IgD-negative memory B cell (primary cell): ENCODE measurements at regions not wholly inside any gene's neighbourhood (a gene's known extent, or its start where the extent isn't known, plus 50 kb on each side); places are given as distances from the start of the nearest gene placed in this dataset.
A peak's percentile ranks its signal among the peaks of the same experiment; 100 is the strongest.

Experiments
- H3K27ac Mint-ChIP-seq, 3 donors: one replicate each; pipeline ENCODE4 v1.8.0; 2020 to 2022; ENCODE audit warnings: mild to moderate bottlenecking in 3 of 3, mixed read lengths in 3 of 3, moderate library complexity in 1 of 3
- H3K27me3 Mint-ChIP-seq: one replicate; pipeline ENCODE4 v1.8.0; 2021; ENCODE audit warnings: mixed read lengths
- H3K36me3 Mint-ChIP-seq: one replicate; pipeline ENCODE4 v1.8.0; 2020; ENCODE audit warnings: mild to moderate bottlenecking, mixed read lengths
- H3K4me1 Mint-ChIP-seq, 3 donors: one replicate each; pipeline ENCODE4 v1.8.0; 2020 to 2022; ENCODE audit warnings: mixed read lengths in 3 of 3, mild to moderate bottlenecking in 1 of 3
- H3K4me3 Mint-ChIP-seq, 4 donors: one replicate each; pipeline ENCODE4 v1.8.0; 2020 to 2022; ENCODE audit warnings: mild to moderate bottlenecking in 4 of 4, mixed read lengths in 4 of 4, moderate library complexity in 3 of 4
- H3K9me3 Mint-ChIP-seq, 3 donors: one replicate each; pipeline ENCODE4 v1.8.0; 2020 to 2021; ENCODE audit warnings: mixed read lengths in 3 of 3, mild to moderate bottlenecking in 1 of 3

GRCh38 chr10:61329854-61330253 is 123.3 kb downstream of the TMEM26 start:
- peaks cover 8 to 12% (median 10%) of the 10 kb centered on the region in 3 donors for H3K9me3 Mint-ChIP-seq
- H3K27ac Mint-ChIP-seq = no peak overlapping the region
- peaks cover 3% of the 10 kb centered on the region for H3K27me3 Mint-ChIP-seq
- H3K4me1 Mint-ChIP-seq = no peaks in the 10 kb centered on the region
- no peak overlapping the region for H3K4me3 Mint-ChIP-seq
- H3K36me3 Mint-ChIP-seq = no peaks in the 10 kb centered on the region

GRCh38 chr10:61325223-61325960 is 127.8 kb downstream of the TMEM26 start:
- Mint-ChIP-seq H3K27me3 (peaks cover 3% of the 10 kb centered on the region), H3K27ac (no peak overlapping the region), H3K4me1 (no peaks in the 10 kb centered on the region), H3K36me3 (no peaks in the 10 kb centered on the region), H3K4me3 (no peak overlapping the region), H3K9me3 (peaks cover 7 to 12% (median 8%) of the 10 kb centered on the region in 3 donors)

- no peaks in the 10 kb centered on the region for H3K36me3 Mint-ChIP-seq
- no peak overlapping the region for H3K27ac Mint-ChIP-seq
- no peak overlapping the region for H3K4me3 Mint-ChIP-seq
- peaks cover 3% of the 10 kb centered on the region for H3K27me3 Mint-ChIP-seq
- peaks cover 2 to 6% (median 4%) of the 10 kb centered on the region in 3 donors for H3K4me1 Mint-ChIP-seq
- peaks cover 4 to 8% (median 6%) of the 10 kb centered on the region in 3 donors for H3K9me3 Mint-ChIP-seq
These were observed 129.5 kb downstream of the TMEM26 start for GRCh38 chr10:61323726-61324125.

- H3K4me1 Mint-ChIP-seq = peaks cover 5 to 13% (median 6%) of the 10 kb centered on the region in 3 donors
- H3K27ac Mint-ChIP-seq = no peak overlapping the region
- no peak overlapping the region for H3K4me3 Mint-ChIP-seq
- no peaks in the 10 kb centered on the region for H3K36me3 Mint-ChIP-seq
- H3K27me3 Mint-ChIP-seq = no peaks in the 10 kb centered on the region
- H3K9me3 Mint-ChIP-seq = no peaks in the 10 kb centered on the region
These were observed 131.9 kb downstream of the TMEM26 start for GRCh38 chr10:61321041-61321857.

GRCh38 chr10:61320257-61320587 is 133.0 kb downstream of the TMEM26 start:
- H3K27me3 Mint-ChIP-seq = no peaks in the 10 kb centered on the region
- H3K27ac Mint-ChIP-seq = no peak overlapping the region
- H3K36me3 Mint-ChIP-seq = no peaks in the 10 kb centered on the region
- peaks cover 5 to 13% (median 13%) of the 10 kb centered on the region in 3 donors for H3K4me1 Mint-ChIP-seq
- no peaks in the 10 kb centered on the region for H3K9me3 Mint-ChIP-seq
- H3K4me3 Mint-ChIP-seq = no peak overlapping the region

GRCh38 chr10:61319386-61320256 is 133.6 kb downstream of the TMEM26 start:
- peaks cover 5 to 14% (median 14%) of the 10 kb centered on the region in 3 donors for H3K4me1 Mint-ChIP-seq

GRCh38 chr10:61318429-61318828 is 134.8 kb downstream of the TMEM26 start:
- no peaks in the 10 kb centered on the region for H3K36me3 Mint-ChIP-seq
- H3K27me3 Mint-ChIP-seq = no peaks in the 10 kb centered on the region
- peak overlapping the region in 1 of 4 donors; percentile 6 for H3K4me3 Mint-ChIP-seq
- peaks cover 9 to 26% (median 23%) of the 10 kb centered on the region in 3 donors for H3K4me1 Mint-ChIP-seq
- no peaks in the 10 kb centered on the region for H3K9me3 Mint-ChIP-seq
- H3K27ac Mint-ChIP-seq = no peak overlapping the region

More at GRCh38 chr10:61319386-61320256, 133.6 kb downstream of the TMEM26 start:
- H3K27me3 Mint-ChIP-seq = no peaks in the 10 kb centered on the region
- H3K4me3 Mint-ChIP-seq = no peak overlapping the region
- H3K27ac Mint-ChIP-seq = no peak overlapping the region
- H3K9me3 Mint-ChIP-seq = no peaks in the 10 kb centered on the region
- H3K36me3 Mint-ChIP-seq = no peaks in the 10 kb centered on the region

GRCh38 chr10:61317706-61318105 is 135.5 kb downstream of the TMEM26 start:
- no peak overlapping the region for H3K27ac Mint-ChIP-seq
- H3K36me3 Mint-ChIP-seq = no peaks in the 10 kb centered on the region
- H3K4me1 Mint-ChIP-seq = peaks cover 11 to 28% (median 25%) of the 10 kb centered on the region in 3 donors
- no peaks in the 10 kb centered on the region for H3K27me3 Mint-ChIP-seq
- H3K9me3 Mint-ChIP-seq = no peaks in the 10 kb centered on the region
- H3K4me3 Mint-ChIP-seq = no peak overlapping the region

- Mint-ChIP-seq H3K9me3 (peaks cover 0 to 2% (median 0%) of the 10 kb centered on the region in 3 donors), H3K36me3 (no peaks in the 10 kb centered on the region), H3K4me3 (no peak overlapping the region), H3K27me3 (no peaks in the 10 kb centered on the region), H3K27ac (no peak overlapping the region), H3K4me1 (peaks cover 11 to 28% (median 25%) of the 10 kb centered on the region in 3 donors)
These were observed 136.4 kb downstream of the TMEM26 start for GRCh38 chr10:61316676-61317265.

GRCh38 chr10:61314273-61314672 is 138.9 kb downstream of the TMEM26 start:
- Mint-ChIP-seq H3K27me3 (no peaks in the 10 kb centered on the region), H3K9me3 (peaks cover 0 to 3% (median 0%) of the 10 kb centered on the region in 3 donors), H3K4me1 (peaks cover 9 to 28% (median 24%) of the 10 kb centered on the region in 3 donors), H3K27ac (no peak overlapping the region), H3K36me3 (no peaks in the 10 kb centered on the region), H3K4me3 (no peak overlapping the region)

- H3K9me3 Mint-ChIP-seq = peaks cover 0 to 3% (median 0%) of the 10 kb centered on the region in 3 donors
- peaks cover 8 to 22% (median 17%) of the 10 kb centered on the region in 3 donors for H3K4me1 Mint-ChIP-seq
- no peaks in the 10 kb centered on the region for H3K27me3 Mint-ChIP-seq
- no peaks in the 10 kb centered on the region for H3K36me3 Mint-ChIP-seq
- H3K4me3 Mint-ChIP-seq = no peak overlapping the region
- H3K27ac Mint-ChIP-seq = no peak overlapping the region
These were observed 139.7 kb downstream of the TMEM26 start for GRCh38 chr10:61313460-61313859.

- Mint-ChIP-seq H3K9me3 (peaks cover 0 to 3% (median 0%) of the 10 kb centered on the region in 3 donors), H3K4me1 (no peaks in the 10 kb centered on the region), H3K27ac (no peak overlapping the region), H3K4me3 (no peak overlapping the region), H3K36me3 (no peaks in the 10 kb centered on the region), H3K27me3 (no peaks in the 10 kb centered on the region)
These were observed 148.4 kb downstream of the TMEM26 start for GRCh38 chr10:61304746-61305145.

GRCh38 chr10:61302124-61302523 is 151.1 kb downstream of the TMEM26 start:
- no peak overlapping the region for H3K27ac Mint-ChIP-seq
- no peaks in the 10 kb centered on the region for H3K4me1 Mint-ChIP-seq
- H3K4me3 Mint-ChIP-seq = no peak overlapping the region
- H3K36me3 Mint-ChIP-seq = no peaks in the 10 kb centered on the region
- H3K9me3 Mint-ChIP-seq = peaks cover 5 to 15% (median 7%) of the 10 kb centered on the region in 3 donors
- no peaks in the 10 kb centered on the region for H3K27me3 Mint-ChIP-seq

GRCh38 chr10:61301575-61301974 is 151.6 kb downstream of the TMEM26 start:
- no peak overlapping the region for H3K27ac Mint-ChIP-seq
- H3K4me3 Mint-ChIP-seq = no peak overlapping the region
- no peaks in the 10 kb centered on the region for H3K36me3 Mint-ChIP-seq

More at GRCh38 chr10:61301575-61301974, 151.6 kb downstream of the TMEM26 start:
- Mint-ChIP-seq H3K27me3 (no peaks in the 10 kb centered on the region), H3K4me1 (no peaks in the 10 kb centered on the region), H3K9me3 (peaks cover 5 to 15% (median 7%) of the 10 kb centered on the region in 3 donors)
